ENCODE measurements at regions not wholly inside any gene's neighbourhood (a gene's known extent, or its start where the extent isn't known, plus 50 kb on each side); places are given as distances from the start of the nearest gene placed in this dataset.

GRCh38 chr12:116476227-116476822 is 82.9 kb upstream of the MAP1LC3B2 start:
- TF ChIP-seq CTCF (IDR thresholded peaks at IDR 0.05), result no peak
- no peak for TF ChIP-seq EZH2 (IDR thresholded peaks at IDR 0.05; ENCODE audit: borderline replicate concordance, insufficient read depth, low read depth, low read length, poor library complexity, severe bottlenecking)

All from B cell (primary cell).